ENCODE measurements at regions not wholly inside any gene's neighbourhood (a gene's known extent, or its start where the extent isn't known, plus 50 kb on each side); places are given as distances from the start of the nearest gene placed in this dataset.

DNA sequence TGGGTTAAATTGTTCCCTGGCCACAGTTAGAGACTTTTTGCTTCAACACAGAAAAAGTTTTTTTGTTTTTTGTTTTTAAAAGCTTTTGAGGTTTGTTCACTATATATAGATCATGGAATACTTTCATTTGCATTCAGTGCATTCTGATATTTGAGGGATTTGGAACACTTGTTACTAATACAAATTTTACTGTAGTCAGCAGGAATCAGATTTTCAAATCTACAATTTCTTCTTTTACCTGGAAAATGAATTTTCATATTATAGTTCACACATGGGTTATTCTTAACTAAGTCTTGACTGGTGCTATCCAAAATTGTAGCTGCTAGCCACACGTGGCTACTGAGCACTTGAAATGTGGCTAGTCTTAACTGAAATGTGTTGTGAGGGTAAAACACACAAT is 142.0 kb downstream of the RMI1 start:
- TF ChIP-seq EZH2 (IDR thresholded peaks at IDR 0.05; ENCODE audit: low read length, unreplicated experiment), result no peak
- TF ChIP-seq, protein P1, sequence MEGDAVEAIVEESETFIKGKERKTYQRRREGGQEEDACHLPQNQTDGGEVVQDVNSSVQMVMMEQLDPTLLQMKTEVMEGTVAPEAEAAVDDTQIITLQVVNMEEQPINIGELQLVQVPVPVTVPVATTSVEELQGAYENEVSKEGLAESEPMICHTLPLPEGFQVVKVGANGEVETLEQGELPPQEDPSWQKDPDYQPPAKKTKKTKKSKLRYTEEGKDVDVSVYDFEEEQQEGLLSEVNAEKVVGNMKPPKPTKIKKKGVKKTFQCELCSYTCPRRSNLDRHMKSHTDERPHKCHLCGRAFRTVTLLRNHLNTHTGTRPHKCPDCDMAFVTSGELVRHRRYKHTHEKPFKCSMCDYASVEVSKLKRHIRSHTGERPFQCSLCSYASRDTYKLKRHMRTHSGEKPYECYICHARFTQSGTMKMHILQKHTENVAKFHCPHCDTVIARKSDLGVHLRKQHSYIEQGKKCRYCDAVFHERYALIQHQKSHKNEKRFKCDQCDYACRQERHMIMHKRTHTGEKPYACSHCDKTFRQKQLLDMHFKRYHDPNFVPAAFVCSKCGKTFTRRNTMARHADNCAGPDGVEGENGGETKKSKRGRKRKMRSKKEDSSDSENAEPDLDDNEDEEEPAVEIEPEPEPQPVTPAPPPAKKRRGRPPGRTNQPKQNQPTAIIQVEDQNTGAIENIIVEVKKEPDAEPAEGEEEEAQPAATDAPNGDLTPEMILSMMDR (conservative IDR thresholded peaks at IDR 0.05; ENCODE audit: low read depth, low read length), result no peak
